Naive thymus-derived CD8-positive, alpha-beta T cell (primary cell): ENCODE measurements at regions not wholly inside any gene's neighbourhood (a gene's known extent, or its start where the extent isn't known, plus 50 kb on each side); places are given as distances from the start of the nearest gene placed in this dataset.
A peak's percentile ranks its signal among the peaks of the same experiment; 100 is the strongest.

Experiments
- ATAC-seq, 2 donors: fragments of 150-1000 bp; cut with Tn5 transposase in 1 of 2; sonication (Bioruptor Pico), chemical (Tn5 transposase) in 1 of 2; 1 replicate in 1 of 2; 2 replicates in 1 of 2; pipeline ENCODE4 v1.10.0; 2021; ENCODE audit warnings: mild to moderate bottlenecking in 2 of 2, moderate library complexity in 2 of 2
- POLR2A ChIA-PET: fragments of 350-600 bp; sonication (Branson Sonifier 250); formaldehyde crosslinking; loops from one replicate; lab custom pipeline; 2021; ENCODE audit warnings: antibody characterized with exemption; lab: Charles Lee
- DNase-seq, 10 donors: peaks; one replicate each; pipeline versions ENCODE4 v3.0.0 to v3.0.0-alpha.2; 2020 to 2022
- H3K27ac Mint-ChIP-seq, 10 donors: one replicate each; pipeline ENCODE4 v1.8.0; 2020 to 2022; ENCODE audit warnings: mild to moderate bottlenecking in 10 of 10, mixed read lengths in 10 of 10, moderate library complexity in 4 of 10, inconsistent platforms in 1 of 10
- H3K27me3 Mint-ChIP-seq, 5 donors: one replicate each; pipeline ENCODE4 v1.8.0; 2021 to 2022; ENCODE audit warnings: mixed read lengths in 5 of 5
- H3K36me3 Mint-ChIP-seq, 3 donors: one replicate each; pipeline ENCODE4 v1.8.0; 2020 to 2022; ENCODE audit warnings: mixed read lengths in 3 of 3, mild to moderate bottlenecking in 2 of 3, inconsistent platforms in 1 of 3
- H3K4me1 Mint-ChIP-seq, 4 donors: one replicate each; pipeline ENCODE4 v1.8.0; 2021 to 2022; ENCODE audit warnings: mixed read lengths in 4 of 4
- H3K4me3 Mint-ChIP-seq, 10 donors: one replicate each; pipeline ENCODE4 v1.8.0; 2020 to 2022; ENCODE audit warnings: mild to moderate bottlenecking in 10 of 10, mixed read lengths in 10 of 10, moderate library complexity in 6 of 10, inconsistent platforms in 1 of 10
- H3K9me3 Mint-ChIP-seq, 9 donors: one replicate each; pipeline ENCODE4 v1.8.0; 2020 to 2022; ENCODE audit warnings: mixed read lengths in 9 of 9, mild to moderate bottlenecking in 3 of 9, inconsistent platforms in 1 of 9, moderate library complexity in 1 of 9

- H3K27me3 Mint-ChIP-seq = peaks cover 0 to 9% (median 3%) of the 10 kb centered on the region in 5 donors
- no peak overlapping the region for H3K27ac Mint-ChIP-seq
- peaks cover 0 to 2% (median 0%) of the 10 kb centered on the region in 9 donors for H3K9me3 Mint-ChIP-seq
- H3K4me1 Mint-ChIP-seq = peaks cover 0 to 2% (median 0%) of the 10 kb centered on the region in 4 donors
- no peak for DNase-seq
- no peak overlapping the region for H3K4me3 Mint-ChIP-seq
- POLR2A ChIA-PET = no interaction called here
- H3K36me3 Mint-ChIP-seq = no peaks in the 10 kb centered on the region
- no peak for ATAC-seq
Observed at GRCh38 chr12:107251288-107251687, 157.9 kb upstream of the CRY1 start.

GRCh38 chr12:107253361-107253760, 160.0 kb upstream of the CRY1 start:
- Mint-ChIP-seq H3K27ac (no peak overlapping the region), H3K36me3 (no peaks in the 10 kb centered on the region), H3K4me1 (peaks cover 0 to 2% (median 0%) of the 10 kb centered on the region in 4 donors), H3K4me3 (no peak overlapping the region), H3K27me3 (peaks cover 0 to 11% (median 3%) of the 10 kb centered on the region in 5 donors), H3K9me3 (peaks cover 0 to 14% (median 1%) of the 10 kb centered on the region in 9 donors)
- DNase-seq (no peak), ATAC-seq (no peak)
- POLR2A ChIA-PET = no interaction called here

GRCh38 chr12:107254258-107254856, 161.0 kb upstream of the CRY1 start:
- Mint-ChIP-seq H3K9me3 (peaks cover 0 to 12% (median 1%) of the 10 kb centered on the region in 9 donors), H3K27me3 (peaks cover 0 to 4% (median 3%) of the 10 kb centered on the region in 5 donors), H3K27ac (no peak overlapping the region), H3K36me3 (no peaks in the 10 kb centered on the region), H3K4me1 (peaks cover 0 to under 1% (median 0%) of the 10 kb centered on the region in 4 donors), H3K4me3 (no peak overlapping the region)
- ATAC-seq = no peak
- POLR2A ChIA-PET = no interaction called here
- DNase-seq = no peak

GRCh38 chr12:107258780-107259179, 165.4 kb upstream of the CRY1 start:
- H3K9me3 Mint-ChIP-seq = peaks cover 0 to 25% (median 7%) of the 10 kb centered on the region in 9 donors
- ATAC-seq = no peak
- H3K4me1 Mint-ChIP-seq = no peaks in the 10 kb centered on the region
- POLR2A ChIA-PET = no interaction called here
- no peak overlapping the region for H3K27ac Mint-ChIP-seq
- DNase-seq = no peak
- H3K4me3 Mint-ChIP-seq = no peak overlapping the region
- H3K36me3 Mint-ChIP-seq = peaks cover 0 to 18% (median 3%) of the 10 kb centered on the region in 3 donors
- H3K27me3 Mint-ChIP-seq = peaks cover 0 to 5% (median 3%) of the 10 kb centered on the region in 5 donors

- no peak for ATAC-seq
- DNase-seq = no peak
- POLR2A ChIA-PET = no interaction called here
- Mint-ChIP-seq H3K4me3 (no peak overlapping the region), H3K4me1 (peaks cover 0 to 8% (median 4%) of the 10 kb centered on the region in 4 donors), H3K27me3 (peaks cover 0 to 2% (median 0%) of the 10 kb centered on the region in 5 donors), H3K36me3 (peaks cover 0 to 23% (median 7%) of the 10 kb centered on the region in 3 donors), H3K9me3 (peaks cover 0 to 21% (median 9%) of the 10 kb centered on the region in 9 donors), H3K27ac (no peak overlapping the region)
Observed at GRCh38 chr12:107263980-107264379, 170.6 kb upstream of the CRY1 start.

- ATAC-seq (peak in 1 of 2 donors; percentile 69), DNase-seq (no peak)
- H3K27ac Mint-ChIP-seq = peak overlapping the region in 1 of 10 donors; percentile 63
- peaks cover 0 to 21% (median 9%) of the 10 kb centered on the region in 9 donors for H3K9me3 Mint-ChIP-seq
- H3K4me3 Mint-ChIP-seq = peak overlapping the region in 2 of 10 donors; percentile 37 to 48
- peaks cover 0 to 23% (median 7%) of the 10 kb centered on the region in 3 donors for H3K36me3 Mint-ChIP-seq
- peaks cover 0 to 8% (median 4%) of the 10 kb centered on the region in 4 donors for H3K4me1 Mint-ChIP-seq
- peaks cover 0 to 2% (median 0%) of the 10 kb centered on the region in 5 donors for H3K27me3 Mint-ChIP-seq
- POLR2A ChIA-PET = no interaction called here
Observed at GRCh38 chr12:107264667-107265066, 171.3 kb upstream of the CRY1 start.

- H3K36me3 Mint-ChIP-seq = peaks cover 0 to 11% (median 7%) of the 10 kb centered on the region in 3 donors
- DNase-seq (no peak), ATAC-seq (no peak)
- peak overlapping the region in 1 of 10 donors; percentile 67 for H3K27ac Mint-ChIP-seq
- peaks cover 0 to 15% (median 9%) of the 10 kb centered on the region in 9 donors for H3K9me3 Mint-ChIP-seq
- POLR2A ChIA-PET = no interaction called here
- H3K4me3 Mint-ChIP-seq = no peak overlapping the region
- H3K4me1 Mint-ChIP-seq = peaks cover 0 to 8% (median 4%) of the 10 kb centered on the region in 4 donors
- no peaks in the 10 kb centered on the region for H3K27me3 Mint-ChIP-seq
Observed at GRCh38 chr12:107267604-107268003, 174.3 kb upstream of the CRY1 start.

- H3K36me3 Mint-ChIP-seq = no peaks in the 10 kb centered on the region
- no peak for ATAC-seq
- H3K4me3 Mint-ChIP-seq = no peak overlapping the region
- peaks cover 0 to 7% (median 2%) of the 10 kb centered on the region in 5 donors for H3K27me3 Mint-ChIP-seq
- H3K27ac Mint-ChIP-seq = no peak overlapping the region
- peaks cover 0 to 3% (median 0%) of the 10 kb centered on the region in 4 donors for H3K4me1 Mint-ChIP-seq
- DNase-seq = no peak
- POLR2A ChIA-PET = interaction anchor here (0.7 kb wide), 1 partner anchor 124 kb away, joined by 3 read pairs; no protein-coding TSS in a partner anchor
- no peaks in the 10 kb centered on the region for H3K9me3 Mint-ChIP-seq
Observed at GRCh38 chr12:107271523-107271922, 178.2 kb upstream of the CRY1 start.

- Mint-ChIP-seq H3K27ac (peak overlapping the region in 2 of 10 donors; percentile 22 to 51), H3K4me3 (no peak overlapping the region), H3K9me3 (peaks cover 0 to 9% (median 0%) of the 10 kb centered on the region in 9 donors), H3K4me1 (peaks cover 0 to 3% (median 0%) of the 10 kb centered on the region in 4 donors), H3K27me3 (peaks cover 0 to 7% (median 4%) of the 10 kb centered on the region in 5 donors), H3K36me3 (peaks cover 0 to 3% (median 0%) of the 10 kb centered on the region in 3 donors)
- ATAC-seq (no peak), DNase-seq (no peak)
- POLR2A ChIA-PET = no interaction called here
Observed at GRCh38 chr12:107275530-107275929, 182.2 kb upstream of the CRY1 start.

GRCh38 chr12:107277855-107278254, 184.5 kb upstream of the CRY1 start:
- H3K4me1 Mint-ChIP-seq = peaks cover 0 to 6% (median 0%) of the 10 kb centered on the region in 4 donors

GRCh38 chr12:107282628-107283027, 189.3 kb upstream of the CRY1 start:
- DNase-seq (no peak), ATAC-seq (no peak)
- no peak overlapping the region for H3K27ac Mint-ChIP-seq
- POLR2A ChIA-PET = no interaction called here
- H3K36me3 Mint-ChIP-seq = peaks cover 0 to 3% (median 0%) of the 10 kb centered on the region in 3 donors
- no peak overlapping the region for H3K4me3 Mint-ChIP-seq
- H3K4me1 Mint-ChIP-seq = peaks cover 3 to 4% (median 3%) of the 10 kb centered on the region in 4 donors
- peaks cover 0 to 10% (median 0%) of the 10 kb centered on the region in 9 donors for H3K9me3 Mint-ChIP-seq
- peaks cover 0 to 2% (median 0%) of the 10 kb centered on the region in 5 donors for H3K27me3 Mint-ChIP-seq

More at GRCh38 chr12:107277855-107278254, 184.5 kb upstream of the CRY1 start:
- no peak overlapping the region for H3K4me3 Mint-ChIP-seq
- no peak for ATAC-seq
- no peak overlapping the region for H3K27ac Mint-ChIP-seq
- peaks cover 0 to 7% (median 4%) of the 10 kb centered on the region in 5 donors for H3K27me3 Mint-ChIP-seq
- DNase-seq = no peak
- peaks cover 0 to 9% (median 0%) of the 10 kb centered on the region in 9 donors for H3K9me3 Mint-ChIP-seq
- H3K36me3 Mint-ChIP-seq = peaks cover 0 to 3% (median 0%) of the 10 kb centered on the region in 3 donors
- POLR2A ChIA-PET = interaction anchor here (0.7 kb wide), 1 partner anchor 34 kb away, joined by 3 read pairs; no protein-coding TSS in a partner anchor

- DNase-seq (no peak), ATAC-seq (no peak)
- Mint-ChIP-seq H3K36me3 (peaks cover 0 to 3% (median 0%) of the 10 kb centered on the region in 3 donors), H3K4me1 (peaks cover 4 to 10% (median 8%) of the 10 kb centered on the region in 4 donors), H3K4me3 (no peak overlapping the region), H3K9me3 (peaks cover 0 to 9% (median 0%) of the 10 kb centered on the region in 9 donors), H3K27ac (peak overlapping the region in 1 of 10 donors; percentile 53), H3K27me3 (peaks cover 0 to 2% (median 0%) of the 10 kb centered on the region in 5 donors)
- POLR2A ChIA-PET = no interaction called here
Observed at GRCh38 chr12:107283652-107284051, 190.3 kb upstream of the CRY1 start.

- no peak overlapping the region for H3K4me3 Mint-ChIP-seq
- peaks cover 0 to 2% (median 0%) of the 10 kb centered on the region in 5 donors for H3K27me3 Mint-ChIP-seq
- DNase-seq (no peak), ATAC-seq (no peak)
- peaks cover 4 to 10% (median 8%) of the 10 kb centered on the region in 4 donors for H3K4me1 Mint-ChIP-seq
- POLR2A ChIA-PET = no interaction called here
- no peak overlapping the region for H3K27ac Mint-ChIP-seq
- H3K36me3 Mint-ChIP-seq = no peaks in the 10 kb centered on the region
- peaks cover 0 to 5% (median 0%) of the 10 kb centered on the region in 9 donors for H3K9me3 Mint-ChIP-seq
Observed at GRCh38 chr12:107284692-107285091, 191.3 kb upstream of the CRY1 start.
